RKO (cell line): ENCODE measurements at regions not wholly inside any gene's neighbourhood (a gene's known extent, or its start where the extent isn't known, plus 50 kb on each side); places are given as distances from the start of the nearest gene placed in this dataset.

ENCODE experiments used
- DNase-seq: peaks from one replicate; pipeline ENCODE4 v3.0.0-alpha.2; 2016; ENCODE audit warnings: low spot score

DNA sequence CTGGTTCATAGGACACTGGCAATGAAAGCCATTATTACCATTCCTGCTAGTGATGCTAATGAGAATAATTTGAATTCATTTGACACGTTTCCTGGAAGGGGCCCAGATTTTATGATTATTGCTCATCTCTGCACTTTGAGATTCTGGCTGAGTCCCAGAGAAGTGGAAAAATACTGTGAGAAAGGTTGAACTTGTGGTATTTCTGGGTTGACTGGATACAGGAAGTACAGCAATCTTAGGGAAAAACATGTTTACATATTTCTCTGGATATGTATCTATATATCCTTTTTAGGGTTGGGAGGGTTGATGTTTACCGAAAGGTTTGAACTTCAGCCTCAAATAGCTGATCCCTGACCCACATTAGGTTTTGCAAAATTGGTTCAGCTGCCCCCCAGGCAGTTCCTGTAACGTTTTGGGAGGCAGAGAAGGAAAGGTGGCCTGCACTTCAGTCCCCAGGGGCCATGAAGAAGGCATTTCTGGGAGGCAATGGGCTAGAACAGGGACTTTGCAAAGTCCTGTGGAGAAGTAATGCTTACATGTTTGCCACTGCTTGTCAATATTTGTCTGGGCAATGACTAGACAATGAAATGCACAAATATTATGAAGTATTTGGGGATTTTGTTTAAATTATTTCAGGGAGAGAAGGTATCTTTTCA, 253.7 kb upstream of the PITRM1 start:
- no peak for DNase-seq

DNA sequence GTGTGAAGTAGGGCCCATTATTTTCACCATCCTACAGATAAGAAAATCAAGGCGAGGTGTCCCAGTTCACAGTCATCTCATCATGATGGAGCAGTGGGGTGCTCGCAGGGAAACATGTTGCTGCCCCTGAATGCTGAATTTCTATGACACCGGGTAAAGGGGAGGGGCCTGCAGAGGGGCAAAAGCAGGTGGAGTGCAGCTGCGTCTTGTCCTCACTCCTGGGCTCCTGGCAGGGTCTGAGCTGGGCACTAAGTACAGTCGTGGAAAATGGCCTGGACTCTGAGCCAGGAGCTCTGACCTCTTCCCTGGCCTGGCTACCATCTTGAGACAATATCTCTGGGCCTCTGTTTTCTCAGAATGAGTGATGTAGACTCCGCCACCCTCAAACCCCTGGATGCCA, 253.1 kb upstream of the PITRM1 start:
- no peak for DNase-seq

DNA sequence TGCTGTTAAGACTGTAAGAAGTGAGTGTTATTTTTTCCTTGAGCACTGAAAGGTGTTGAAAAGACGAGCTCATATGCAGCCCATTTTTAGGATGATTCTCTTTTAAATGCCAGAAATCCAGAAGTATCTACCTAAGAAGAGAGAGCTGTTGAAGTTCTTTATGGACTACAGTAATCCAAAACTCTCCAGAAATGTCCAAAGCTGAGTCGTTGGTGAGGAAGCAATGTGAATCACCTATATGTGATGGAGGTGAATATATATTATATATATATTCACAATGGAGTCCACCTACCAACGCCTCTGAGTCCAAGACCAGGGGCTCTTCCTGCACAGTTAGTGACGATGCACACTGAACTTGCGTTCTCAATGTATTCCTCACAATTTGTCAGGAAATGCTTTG, 252.7 kb upstream of the PITRM1 start:
- DNase-seq, result no peak

DNA sequence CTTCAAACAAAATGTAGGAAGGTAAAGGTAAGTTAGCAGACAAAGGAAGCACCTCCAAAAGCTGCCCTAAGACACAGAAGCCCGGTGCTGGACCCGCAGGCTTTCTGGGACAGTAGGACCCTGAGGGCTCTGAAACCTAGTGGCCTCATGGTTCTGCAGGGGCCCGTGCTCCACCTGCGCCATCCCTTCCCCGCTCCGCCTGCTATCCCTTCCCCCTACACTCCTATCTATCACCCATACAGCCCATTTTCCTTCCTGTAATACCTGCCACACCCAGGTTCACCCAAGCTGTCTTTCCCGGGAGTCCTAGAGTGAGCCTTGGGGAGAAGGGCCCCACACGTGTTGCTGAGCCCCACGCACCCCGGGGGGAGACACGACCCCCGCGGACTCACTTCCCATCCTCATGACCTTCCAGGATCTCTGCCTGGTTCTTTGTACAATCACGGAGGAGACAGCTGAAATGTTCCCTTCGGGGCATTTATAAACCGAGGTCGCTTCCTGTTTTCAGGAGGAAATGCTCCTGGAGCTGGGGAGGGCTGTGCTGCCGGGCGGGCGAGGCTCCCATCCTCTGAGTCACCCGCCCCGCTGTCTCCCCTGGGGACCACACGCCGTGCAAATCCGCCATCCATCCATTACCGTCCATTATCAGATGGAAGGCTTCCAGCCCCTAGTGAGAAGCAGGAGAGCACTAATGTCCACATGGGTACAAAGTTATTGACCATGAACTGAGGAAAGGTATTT, 251.7 kb upstream of the PITRM1 start:
- DNase-seq, result no peak

DNA sequence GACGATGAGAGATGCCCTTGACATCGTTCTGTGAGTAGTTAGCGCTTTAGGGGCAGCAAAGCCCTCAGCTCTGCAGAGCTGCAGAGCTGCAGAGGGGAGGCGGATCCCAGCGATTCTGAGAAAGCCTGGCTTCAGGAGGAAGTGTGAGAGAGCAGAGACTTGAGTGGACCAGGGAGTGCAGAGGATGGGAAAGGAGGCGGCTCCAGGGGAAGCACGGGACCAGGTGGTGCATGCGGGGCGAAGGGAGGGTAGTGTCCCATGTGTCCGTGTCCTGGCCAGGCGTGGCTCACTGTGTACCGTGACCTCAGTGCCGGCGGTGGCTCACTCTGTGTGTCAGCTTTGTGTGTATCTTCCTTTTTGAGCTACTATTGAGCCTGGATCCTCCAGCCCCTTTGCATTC, 250.8 kb upstream of the PITRM1 start:
- no peak for DNase-seq

DNA sequence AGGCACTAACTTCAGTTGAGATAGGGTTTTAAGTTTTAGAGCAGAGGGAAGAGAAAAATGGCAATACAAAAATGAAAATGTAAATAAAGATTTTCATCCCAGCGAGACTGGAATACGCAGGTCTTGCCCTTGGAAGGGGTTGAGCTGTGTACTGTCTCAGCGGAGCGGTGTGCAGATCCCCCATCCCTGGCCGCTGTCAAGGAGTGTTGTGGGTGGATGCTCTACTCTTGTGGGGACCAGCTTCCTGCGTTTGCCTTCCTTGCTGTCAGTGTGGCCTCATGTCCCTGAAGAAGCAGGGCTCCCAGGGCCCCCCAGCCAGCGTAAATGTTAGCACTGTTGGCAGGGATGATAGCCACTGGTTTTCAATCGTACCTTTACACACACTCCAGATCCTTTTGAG, 249.7 kb upstream of the PITRM1 start:
- DNase-seq, result no peak

DNA sequence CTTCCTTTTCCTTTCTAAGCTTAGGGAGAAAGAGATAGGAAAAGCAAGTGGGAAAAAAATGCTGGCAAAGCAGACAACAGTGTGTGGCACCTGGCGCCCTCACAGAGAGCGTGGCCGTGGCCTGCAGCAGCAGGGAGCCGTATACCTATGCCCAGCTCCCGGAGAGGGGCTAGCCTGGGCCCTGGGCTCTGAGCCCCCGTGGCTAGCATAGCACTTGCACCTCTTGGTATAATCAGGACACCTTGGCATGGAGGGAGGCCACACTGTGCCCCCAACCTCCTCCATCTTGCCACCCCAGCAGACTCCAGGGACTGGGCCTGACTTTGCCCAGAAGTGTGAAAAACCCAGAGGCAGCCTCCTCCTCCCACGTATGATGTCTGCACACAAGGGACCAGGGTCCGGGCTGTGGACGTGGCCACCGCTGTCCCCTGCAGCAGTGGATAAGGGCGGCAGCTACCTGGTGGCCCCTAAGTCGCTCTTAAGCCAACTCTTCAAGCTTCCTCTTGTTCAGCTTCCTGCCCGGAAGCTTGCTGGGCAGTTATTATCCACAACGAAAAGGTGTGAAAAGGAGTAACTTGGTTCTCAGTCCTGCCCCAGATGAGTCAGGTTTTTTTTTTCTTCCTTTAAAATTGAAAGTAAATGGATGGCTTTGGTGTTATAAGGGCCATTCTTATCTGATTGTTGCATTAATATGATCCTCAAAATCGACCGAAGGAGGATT, 249.1 kb upstream of the PITRM1 start:
- DNase-seq, result no peak

DNA sequence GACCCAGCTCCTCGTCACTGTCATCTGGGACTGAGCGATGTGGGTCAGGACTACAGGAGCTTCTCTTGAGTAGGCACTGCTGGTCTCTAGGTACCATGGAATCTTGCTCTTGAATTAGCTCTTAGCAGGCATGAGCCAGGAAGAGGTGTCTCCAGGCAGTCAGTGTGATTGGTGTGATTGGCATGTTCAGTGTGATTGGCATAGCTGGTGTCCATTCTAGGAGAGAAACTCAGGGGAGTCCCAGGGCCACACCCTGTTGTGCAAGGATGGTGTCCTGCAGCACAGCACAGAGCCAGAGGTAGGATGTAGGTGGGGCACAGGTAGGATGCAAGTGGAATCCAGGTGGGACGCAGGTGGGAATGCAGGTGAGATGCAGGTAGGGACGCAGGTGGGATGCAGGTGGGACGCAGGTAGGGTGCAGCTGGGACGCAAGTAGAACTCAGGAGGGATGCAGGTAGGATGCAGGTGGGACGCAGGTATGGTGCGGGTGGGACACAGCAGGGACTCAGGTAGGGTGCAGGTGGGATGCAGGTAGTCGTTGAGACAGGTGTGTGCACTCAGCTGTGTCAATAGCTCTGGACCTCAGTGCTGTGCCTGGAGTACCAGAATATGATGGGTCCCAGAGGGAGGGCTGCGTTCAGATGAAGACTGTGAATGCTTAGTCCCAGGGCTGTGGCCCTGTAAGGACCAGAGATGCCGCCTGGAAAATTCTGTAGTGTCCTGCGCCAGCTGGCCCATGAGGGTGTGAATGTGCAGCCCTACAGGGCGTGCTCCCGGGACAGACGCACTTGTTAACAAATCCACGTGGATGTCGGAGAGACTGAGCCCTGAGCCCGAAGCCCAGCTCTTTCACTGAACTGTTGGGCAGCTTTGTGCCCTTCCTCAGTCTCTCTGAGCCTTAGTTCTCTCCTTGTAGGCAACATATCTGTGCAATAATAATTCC, 248.2 kb upstream of the PITRM1 start:
- DNase-seq, result no peak

DNA sequence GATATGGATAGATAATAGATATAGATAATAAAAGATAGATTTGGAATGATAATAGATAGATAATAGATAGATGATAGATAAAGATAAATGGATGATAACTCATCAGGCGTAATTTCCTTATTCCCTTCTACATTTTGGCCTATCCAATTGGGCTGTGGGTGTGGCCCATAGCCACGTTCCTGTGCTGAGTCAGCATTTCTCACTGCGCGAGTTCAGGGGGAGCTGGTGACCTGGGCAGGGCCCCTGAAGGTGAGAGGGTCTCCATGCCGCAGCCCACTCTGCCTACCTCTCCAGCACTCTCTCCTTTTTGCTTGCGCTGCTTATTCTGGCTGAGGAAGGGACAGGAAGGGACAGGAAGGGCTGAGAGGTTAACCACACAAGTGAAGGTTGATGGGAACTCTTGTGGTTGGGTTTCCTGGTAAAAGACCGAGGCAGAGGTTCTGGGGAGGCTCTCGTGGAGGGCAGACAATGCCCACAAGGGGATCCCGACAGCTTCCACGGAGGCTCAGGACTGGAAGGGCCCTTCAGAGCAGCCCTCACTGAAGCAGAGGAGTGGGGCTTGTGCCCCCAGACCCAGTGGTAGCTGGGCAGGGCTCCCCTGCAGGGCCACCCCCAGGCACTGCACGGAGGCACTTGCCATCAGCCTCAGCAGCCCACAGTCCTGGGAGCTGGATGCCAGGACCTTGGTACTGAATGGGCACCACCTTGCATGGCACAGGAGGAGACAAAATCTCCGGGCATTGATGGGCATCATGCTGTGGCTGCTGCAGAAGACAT, 247.3 kb upstream of the PITRM1 start:
- DNase-seq, result no peak

DNA sequence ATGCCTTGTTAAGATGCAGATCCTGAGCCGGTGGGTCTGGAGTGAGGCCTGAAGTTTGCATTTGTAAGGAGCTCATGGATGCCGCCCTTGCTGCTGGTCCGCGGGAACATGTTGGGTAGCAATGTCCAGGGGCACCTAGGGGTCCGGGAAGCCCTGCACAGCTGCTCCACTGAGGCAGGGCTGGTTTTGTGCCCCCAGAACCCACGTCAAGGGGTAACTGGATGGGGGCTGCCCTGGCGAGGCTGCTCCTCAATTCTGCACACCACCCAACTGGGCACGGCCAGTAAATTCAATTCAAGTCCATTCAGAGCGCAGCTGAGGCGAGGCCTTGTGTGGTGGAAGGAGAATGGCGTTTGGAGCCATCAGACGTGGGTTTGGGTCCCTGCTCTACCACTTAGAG, 246.3 kb upstream of the PITRM1 start:
- DNase-seq, result no peak

DNA sequence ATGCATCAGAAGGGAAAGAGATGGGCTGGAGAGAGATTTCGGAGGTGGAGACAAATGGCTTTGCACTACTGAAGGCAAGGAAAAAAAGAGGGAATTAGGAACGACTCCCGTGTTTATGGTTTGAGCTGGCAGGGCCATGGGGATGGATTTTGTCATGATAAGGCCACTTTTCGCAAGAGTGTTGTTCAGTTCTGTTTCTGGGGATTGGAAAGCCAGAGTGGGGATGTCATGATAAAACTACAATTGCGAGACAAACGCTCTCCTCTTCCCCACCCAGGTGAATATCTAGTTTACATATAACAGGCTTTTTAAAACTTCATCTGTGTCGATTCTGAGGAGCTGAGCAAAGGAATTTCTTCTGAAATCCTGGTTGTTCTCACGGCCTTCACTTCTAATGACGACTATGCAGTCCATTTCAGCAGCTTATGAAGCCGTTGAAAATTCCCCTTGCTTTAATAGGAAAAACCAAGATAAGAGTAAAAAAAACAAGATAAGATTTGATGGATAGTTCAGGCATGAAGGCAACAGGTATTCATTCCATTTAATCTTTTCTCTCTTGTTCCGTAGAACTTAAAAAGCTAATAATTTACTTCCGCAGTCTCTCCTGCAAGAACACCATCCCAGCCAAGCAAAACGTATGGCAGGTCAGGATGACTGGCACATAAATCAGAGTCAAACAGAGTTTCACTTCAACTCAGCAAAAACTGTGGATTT, 245.6 kb upstream of the PITRM1 start:
- no peak for DNase-seq

DNA sequence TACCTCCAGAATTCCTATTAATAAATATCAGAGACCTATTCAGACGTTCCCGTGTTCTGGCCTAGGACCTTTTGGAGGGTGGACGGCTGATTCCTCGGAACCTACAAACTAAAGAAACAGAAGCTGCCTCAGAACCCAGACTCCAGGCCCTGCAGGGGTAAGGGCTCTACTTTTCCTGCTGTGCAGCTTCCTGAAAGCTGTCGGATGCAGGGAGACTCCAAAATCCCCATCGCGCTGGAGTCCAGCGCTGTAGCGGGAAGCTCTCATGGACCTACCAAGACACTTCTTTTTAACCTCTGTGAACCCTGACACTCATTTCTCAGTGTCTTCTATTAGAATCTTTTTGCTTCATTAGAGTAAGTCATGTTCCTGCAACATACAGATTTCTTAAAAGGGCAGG, 244.5 kb upstream of the PITRM1 start:
- no peak for DNase-seq

DNA sequence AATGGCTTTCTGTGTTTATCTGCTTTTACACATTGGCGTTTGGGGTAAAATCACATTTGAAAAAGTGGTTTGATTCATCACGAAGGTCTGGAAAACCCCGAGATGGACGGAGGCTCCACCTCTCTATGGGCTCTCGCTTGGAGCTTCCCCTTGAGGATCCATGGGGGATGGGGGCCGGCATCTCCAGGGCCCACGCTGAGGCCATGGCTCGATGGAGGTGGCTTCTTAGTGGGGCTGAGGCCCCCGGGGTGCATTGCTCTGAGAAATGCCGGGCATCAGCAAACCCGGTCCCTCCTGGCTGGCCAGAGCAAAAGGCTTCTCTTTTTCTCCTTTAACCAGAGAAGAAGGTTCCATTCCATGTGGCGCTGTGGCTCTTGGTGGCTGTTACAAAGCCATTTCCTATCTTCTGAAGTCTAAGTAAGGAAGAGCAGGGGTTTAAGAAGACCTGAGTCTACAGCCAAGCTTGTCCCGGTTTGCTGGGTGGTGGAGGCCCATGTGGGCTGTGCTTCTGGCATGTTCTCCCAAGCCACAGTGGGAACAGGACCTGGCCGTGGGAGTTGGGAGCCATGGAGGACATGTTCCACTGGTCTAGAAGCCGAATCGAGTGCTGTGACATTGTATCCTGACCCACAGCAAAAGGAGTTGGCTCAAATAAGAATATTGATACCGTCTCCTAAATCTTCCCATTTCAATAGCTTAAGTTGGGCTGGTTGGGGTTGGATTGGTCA, 243.5 kb upstream of the PITRM1 start:
- no peak for DNase-seq

DNA sequence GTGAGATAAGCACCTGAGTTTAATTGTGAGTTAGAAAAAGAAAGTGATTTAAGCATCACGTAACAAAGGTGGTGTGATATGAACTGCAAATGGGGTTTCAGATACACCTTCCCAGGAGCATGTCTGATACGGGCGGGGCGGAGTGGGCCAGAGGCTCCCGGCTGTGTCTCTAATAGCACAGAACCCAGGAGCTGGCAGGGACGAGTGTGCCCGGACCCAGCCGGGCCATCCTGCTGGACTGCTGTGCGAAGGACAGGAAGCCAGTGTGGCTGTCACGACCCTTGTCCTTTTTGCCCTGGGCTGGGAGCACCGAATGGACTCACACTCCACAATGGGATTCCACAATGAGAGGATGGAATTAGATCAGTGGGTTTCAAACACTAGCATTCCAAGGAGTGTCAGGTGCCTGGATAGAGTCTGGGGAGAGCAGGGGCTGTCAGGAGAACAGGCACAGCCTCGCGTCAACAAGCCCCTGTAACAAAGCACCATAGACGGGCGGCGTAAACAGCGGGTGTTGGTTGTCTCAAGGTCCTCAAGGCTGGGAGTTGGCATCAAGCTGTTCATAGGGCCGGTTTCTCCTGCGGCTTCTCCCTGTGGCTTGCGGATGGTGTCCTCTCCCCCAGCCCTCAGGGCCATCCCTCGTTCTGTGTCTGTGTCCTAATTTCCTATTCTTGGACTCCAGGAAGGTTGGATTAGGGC, 242.6 kb upstream of the PITRM1 start:
- DNase-seq, result no peak

DNA sequence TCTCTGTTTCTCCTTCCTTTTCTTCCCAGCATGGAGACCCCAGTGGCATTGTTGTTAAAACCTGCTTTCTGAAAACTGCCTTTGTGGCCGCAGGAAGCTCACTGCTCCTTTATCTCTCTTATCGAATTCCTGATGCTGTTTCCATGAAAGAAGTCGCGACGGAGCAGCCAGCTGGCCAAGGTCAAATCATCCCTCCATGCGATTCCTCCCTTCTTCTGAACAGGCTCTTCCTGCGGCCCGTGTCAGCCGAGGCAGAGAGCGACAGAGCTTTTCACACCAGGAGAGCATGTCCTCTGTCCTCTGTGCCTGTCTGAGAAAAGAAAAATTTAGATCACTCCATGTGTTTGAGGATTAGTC, 242.1 kb upstream of the PITRM1 start:
- DNase-seq, result no peak

DNA sequence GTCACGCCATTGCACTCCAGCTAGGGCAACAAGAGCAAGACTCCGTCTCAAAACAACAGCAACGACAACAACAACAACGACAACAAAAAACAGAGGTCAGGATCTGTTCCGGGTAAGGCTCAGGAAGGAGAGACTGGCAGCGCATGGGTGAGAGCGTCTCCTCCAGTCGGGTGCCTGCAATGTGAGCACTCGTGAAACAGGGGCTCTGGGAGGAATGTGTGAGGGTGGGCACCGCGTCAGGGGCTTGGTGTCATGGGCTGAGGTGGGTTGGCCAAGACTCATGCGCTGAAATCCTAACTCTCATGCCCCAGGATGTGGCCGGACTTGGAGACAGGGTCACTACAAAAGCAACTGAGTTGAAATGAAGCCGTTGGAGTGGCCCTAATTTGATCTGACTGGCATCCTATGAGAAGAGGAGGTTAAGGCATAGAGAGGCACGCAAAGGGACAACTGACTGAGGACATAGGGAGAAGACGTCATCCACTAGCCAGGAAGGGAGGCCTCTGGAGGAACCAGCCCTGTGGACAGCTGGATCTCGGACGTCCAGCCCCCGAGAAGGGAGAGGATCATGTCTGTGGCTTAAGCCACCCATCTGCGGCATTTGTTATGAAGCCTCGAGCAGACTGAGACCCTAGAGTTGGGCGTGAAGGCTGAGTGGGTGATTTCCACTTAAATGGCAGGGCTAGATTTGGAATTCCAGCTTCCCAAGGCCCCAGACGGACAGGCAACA, 241.5 kb upstream of the PITRM1 start:
- no peak for DNase-seq

DNA sequence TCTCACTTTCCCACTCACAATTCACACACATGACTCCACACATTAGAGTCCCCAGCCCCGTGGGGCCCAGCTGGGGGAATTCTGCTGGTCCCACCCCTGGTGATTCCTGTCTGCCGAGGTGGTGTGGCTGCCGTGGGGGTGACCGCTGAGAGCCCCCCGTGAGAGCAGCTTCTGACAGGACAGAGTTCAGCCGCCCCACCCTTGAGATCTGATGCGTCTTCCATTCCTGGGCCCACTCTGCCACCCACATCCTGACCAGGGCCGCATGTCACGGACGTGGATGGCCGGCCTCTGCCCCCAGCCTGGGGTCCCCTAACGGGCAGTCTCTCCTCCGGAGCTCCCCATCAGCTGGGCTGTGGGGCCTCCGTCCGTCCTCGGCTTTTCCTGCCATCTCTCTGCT, 240.1 kb upstream of the PITRM1 start:
- DNase-seq, result no peak

DNA sequence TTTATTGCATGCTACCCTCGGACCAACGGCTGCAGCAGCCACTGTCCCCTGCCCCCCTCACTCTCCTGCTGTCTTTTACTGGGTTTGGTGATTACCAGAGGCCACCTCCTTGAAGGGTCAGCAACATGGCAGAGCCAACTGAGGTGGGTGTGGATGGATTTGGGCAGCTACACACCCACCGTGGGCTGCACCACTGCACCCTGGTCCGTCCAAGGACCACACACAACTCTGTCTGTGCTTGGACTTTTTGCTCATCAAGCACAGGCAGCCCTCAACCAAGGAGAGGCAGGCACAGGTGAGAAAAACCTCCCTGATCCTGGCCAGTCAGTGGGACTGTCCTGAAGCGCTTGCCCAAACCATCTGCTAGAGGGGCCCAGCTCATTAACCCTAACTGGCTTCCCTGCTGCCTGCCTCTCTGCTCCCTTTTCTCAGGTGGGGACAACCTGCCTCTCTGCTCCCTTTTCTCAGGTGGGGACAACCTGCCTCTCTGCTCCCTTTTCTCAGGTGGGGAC, 239.5 kb upstream of the PITRM1 start:
- DNase-seq, result no peak

DNA sequence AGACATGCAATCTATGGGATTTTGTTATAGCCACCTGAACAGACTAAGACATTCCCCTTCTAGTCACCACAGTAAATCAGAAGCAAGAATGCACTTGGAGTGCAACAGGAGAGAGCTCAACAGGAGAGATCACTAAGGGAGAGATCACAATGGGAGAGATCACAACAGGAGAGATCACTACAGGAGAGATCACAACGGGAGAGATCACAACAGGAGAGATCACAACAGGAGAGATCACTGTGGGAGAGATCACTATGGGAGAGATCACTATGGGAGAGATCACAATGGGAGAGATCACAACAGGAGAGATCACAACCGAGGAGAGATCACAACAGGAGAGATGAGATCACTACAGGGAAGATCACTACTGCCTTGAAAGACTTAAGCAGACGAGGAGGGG, 238.5 kb upstream of the PITRM1 start:
- no peak for DNase-seq
